ENCODE measurements at regions not wholly inside any gene's neighbourhood (a gene's known extent, or its start where the extent isn't known, plus 50 kb on each side); places are given as distances from the start of the nearest gene placed in this dataset.
A peak's percentile ranks its signal among the peaks of the same experiment; 100 is the strongest.
"Not testable (repeated sequence)": the region's sequence is repeated elsewhere in the genome, so short reads cannot be mapped to it uniquely, and the experiment has no call there.

DNA sequence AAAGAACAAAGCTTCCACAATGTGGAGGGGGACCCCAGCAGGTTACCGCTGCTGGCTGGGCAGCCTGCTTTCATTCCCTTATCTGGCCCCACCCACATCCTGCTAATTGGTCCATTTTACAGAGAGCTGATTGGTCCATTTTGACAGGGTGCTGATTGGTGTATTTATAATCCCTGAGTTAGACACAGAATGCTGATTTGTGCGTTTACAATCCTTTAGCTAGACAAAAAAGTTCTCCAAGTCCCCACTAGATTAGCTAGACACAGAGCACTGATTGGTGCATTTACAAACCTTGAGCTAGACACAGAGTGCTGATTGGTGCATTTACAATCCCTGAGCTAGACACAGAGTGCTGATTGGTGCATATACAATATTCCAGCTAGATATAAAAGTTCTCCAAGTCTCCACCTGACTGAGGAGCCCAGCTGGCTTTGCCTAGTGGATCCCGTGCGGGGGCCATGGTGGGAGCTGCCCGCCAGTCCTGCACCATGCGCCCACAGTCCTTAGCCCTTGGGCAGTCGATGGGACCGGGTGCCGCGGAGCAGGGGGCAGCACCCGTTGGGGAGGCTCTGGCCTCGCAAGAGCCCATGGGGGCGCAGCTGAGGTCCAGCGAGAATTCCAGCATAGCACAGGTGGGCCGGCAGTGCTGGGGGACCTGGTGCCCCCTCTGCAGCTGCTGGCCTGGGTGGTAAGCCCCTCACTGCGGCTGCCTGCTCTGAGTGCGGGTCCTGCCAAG is 88.8 kb upstream of the MYLIP start:
- not testable (repeated sequence) for DNase-seq

DNA sequence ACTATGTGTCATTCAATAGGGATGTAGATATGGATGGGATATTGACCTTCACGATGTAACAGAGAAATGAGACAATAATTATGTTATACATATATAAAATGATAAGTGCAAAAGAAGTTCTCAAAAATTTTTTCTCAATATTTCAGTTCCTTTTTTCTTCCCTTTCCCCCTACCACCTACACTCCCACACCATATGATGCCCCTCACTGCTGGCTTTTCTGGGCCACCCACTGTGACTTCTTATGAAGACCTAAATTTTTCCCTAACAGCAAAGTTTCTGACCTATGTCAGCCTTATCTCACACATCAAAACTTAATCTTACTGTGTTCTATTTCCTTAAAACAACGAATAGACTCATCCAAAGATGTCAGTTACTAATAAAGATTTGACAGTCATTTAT is 89.9 kb upstream of the MYLIP start:
- DNase-seq, result no peak

DNA sequence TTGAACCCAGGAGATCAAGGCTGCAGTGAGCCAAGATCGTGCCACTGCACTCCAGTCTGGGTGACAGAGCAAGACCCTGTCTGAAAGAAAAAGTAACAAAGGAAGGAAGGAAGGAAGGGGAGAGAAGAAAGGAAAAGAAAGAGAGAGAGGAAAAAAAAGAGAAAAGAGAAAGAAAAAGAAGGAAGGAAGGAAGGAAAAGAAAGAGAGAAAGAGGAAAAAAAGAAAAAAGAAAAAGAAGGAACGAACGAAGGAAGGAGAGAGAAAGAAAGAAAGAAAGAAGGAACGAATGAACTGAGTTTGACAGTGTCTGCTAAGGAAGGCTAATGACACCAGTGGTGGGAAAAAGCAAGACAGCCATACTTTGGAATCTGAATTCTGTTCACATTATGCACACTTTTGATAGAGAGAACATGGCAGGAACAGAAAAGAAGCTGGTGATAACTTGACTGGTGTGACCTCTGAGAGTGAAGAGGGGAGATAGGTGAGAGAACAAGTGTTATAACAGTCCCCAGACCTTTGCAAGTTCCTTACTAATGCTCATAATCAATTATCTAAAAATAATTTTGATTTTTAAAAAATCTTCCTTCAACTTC is 93.3 kb upstream of the MYLIP start:
- no peak for DNase-seq

DNA sequence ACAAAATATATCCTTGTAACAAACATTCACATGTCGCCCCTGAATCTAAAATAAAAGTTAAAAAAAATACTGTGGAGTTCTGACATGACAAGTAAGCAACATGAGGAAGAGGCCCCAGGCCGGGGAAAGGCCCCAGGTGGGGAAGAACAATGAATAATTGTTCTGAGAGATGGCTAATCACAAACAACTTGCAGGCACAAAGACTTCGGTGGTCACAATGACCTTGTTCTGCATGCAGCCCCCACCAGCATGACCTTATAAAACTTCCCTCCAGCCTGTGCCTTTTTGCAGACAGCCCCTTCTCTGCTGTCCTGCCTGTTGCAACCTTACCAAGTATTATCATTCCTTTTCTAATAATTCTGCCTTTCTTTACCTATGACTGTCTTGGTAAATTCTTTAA is 95.7 kb upstream of the MYLIP start:
- no peak for DNase-seq

DNA sequence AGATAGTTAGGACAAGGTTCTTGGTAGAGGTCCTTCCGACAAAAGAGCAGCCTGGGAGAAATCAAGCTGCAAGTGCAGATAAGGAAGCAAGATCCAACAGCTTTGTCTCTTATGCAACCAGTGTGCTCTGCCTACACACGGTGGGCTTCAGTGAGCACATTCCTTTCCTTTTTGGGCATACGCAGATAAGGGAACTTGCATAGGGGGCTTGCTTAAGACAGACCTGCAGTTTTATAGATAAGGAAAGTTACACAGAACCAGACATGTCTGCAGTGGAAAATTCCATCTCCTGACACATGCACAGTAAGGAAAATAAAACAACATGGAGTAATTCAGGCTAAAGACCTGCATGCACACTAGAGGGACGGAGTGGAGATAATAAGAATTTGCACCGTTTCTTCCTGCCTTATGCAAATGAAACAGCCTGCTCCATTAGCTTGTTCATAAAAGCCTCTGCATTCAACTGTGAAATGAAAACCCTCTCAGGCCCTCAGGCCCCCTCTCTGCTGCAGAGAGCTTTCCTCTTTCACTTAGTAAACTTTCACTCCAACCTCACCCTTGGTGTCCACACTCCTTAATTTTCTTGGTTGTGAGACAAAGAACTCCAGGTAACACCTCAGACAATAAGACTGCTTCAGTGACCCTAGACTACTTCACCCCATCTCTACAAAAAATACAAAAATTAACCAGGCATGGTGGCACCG is 97.5 kb upstream of the MYLIP start:
- no peak for DNase-seq

DNA sequence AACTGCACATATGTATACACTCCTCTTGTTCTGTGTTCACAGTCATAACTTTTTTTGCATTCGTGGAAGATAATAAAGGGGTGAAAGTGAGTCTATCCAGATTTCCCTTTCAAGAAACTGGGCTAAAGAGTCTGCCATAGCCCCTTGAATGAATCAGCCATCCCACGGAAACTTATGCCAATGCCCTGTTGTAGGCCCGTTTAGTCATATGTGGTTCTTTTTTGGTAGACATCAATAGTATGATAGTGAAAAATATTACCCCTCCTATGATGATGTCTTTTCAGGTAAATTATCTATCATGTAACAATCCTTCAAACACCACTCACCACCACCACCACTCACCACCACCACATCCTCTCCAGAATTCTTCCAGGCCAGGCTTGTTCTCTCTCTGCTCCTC is 99.9 kb upstream of the MYLIP start:
- no peak for DNase-seq

DNA sequence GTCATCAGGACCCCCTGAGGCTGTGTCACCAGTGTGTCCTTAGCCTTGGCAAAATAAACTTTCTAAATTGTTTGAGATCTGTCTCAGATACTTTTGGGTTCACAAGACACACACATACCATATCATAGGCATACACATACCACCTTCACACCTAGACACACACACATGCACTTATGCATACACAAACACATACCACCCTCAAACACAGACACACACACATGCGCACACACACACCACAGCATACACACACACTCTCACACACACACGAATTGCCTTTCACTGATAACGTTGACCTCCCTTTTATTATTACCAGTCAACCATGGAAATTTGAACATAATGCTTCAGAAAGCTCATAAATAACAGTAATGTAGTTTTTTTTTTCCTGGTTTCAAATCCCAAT is 108.6 kb upstream of the MYLIP start:
- DNase-seq, result no peak

DNA sequence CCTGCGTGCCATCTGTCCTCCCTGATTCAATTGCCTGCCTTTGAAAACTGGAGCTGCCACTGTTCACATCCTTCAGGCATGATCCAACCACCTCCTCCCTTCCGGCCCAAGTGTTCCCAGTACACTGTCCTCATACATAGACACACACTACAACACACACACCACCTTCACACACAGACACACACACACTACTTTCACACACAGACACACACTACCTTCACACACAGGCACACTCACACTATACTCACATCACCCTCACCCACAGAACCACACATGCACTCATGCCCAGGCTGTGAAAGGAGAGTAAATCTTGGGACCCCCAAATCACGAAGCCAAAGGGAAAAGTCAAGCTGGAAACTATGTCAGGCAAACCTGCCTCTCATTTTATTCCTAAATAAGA is 109.4 kb upstream of the MYLIP start:
- DNase-seq, result no peak

DNA sequence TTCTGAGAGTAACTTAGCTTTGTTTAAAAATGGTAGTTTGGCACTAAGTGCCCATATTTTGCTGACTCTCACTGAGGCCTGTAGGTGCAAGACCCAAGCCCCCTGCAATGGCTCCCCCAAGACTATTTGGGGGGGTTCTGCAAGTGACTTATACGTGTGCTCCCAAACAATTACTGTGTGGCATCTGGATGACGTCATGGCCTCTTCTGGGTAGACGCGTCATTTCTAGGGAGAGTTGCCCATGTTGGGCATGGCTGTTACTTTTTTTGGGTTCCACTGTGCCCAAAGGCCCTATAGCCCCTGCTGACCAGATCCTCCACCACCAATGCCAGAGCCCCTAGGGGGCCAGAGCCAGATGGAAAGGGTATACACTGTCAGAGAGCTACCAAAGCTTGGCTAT is 110.3 kb upstream of the MYLIP start:
- no peak for DNase-seq

GRCh38 chr6:16014325-16014724 is 114.6 kb upstream of the MYLIP start:
- DNase-seq, result not testable (repeated sequence)

GRCh38 chr6:16007146-16007545 is 121.7 kb upstream of the MYLIP start:
- DNase-seq, result peak; percentile 69

- no peak for DNase-seq
These were observed 122.2 kb upstream of the MYLIP start for GRCh38 chr6:16006681-16007080.

- DNase-seq, result peak; percentile 9
These were observed 123.8 kb upstream of the MYLIP start for GRCh38 chr6:16004934-16005679.

- no peak for DNase-seq
These were observed 125.7 kb upstream of the MYLIP start for GRCh38 chr6:16003197-16003491.

DNA sequence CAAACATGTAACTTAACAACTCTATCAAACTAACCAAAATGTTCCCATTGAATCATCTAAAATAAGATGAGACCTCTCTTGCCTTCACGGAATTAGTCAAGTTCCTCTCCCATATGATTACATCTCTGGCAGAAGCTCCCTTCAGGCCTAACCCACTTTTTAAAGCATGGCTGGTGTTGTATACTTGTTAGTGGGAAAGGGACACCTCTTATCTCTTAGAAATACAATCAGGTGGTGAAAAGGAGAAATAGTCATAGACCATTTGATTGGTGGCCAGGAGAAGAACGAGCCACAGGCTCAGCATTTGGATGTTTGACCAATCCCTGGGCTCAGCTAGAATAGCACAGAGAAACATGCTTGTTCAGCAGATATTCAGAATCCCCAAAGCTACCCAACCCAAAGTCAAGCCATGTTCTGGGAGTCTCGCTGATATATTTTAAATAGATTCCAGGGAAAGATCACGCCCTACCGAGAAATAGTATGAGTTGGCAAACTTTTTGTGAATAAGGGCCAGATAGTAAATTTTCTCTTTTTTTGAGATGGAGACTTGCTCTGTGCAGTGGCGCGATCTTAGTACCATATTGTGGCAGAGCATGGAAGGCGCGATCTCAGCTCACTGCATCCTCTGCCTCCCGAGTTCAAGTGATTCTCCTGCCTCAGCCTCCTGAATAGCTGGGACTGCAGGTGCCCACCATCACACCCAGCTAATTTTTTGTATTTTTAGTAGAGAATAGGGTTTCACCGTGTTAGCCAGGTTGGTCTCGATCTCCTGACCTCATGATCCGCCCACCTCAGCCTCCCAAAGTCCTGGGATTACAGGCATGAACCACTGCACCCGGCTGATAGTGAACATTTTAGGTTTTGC is 126.3 kb upstream of the MYLIP start:
- no peak for DNase-seq

- no peak for DNase-seq
These were observed 127.7 kb upstream of the MYLIP start for GRCh38 chr6:16001158-16001557.

- DNase-seq, result no peak
These were observed 129.7 kb upstream of the MYLIP start for GRCh38 chr6:15999201-15999600.

DNA sequence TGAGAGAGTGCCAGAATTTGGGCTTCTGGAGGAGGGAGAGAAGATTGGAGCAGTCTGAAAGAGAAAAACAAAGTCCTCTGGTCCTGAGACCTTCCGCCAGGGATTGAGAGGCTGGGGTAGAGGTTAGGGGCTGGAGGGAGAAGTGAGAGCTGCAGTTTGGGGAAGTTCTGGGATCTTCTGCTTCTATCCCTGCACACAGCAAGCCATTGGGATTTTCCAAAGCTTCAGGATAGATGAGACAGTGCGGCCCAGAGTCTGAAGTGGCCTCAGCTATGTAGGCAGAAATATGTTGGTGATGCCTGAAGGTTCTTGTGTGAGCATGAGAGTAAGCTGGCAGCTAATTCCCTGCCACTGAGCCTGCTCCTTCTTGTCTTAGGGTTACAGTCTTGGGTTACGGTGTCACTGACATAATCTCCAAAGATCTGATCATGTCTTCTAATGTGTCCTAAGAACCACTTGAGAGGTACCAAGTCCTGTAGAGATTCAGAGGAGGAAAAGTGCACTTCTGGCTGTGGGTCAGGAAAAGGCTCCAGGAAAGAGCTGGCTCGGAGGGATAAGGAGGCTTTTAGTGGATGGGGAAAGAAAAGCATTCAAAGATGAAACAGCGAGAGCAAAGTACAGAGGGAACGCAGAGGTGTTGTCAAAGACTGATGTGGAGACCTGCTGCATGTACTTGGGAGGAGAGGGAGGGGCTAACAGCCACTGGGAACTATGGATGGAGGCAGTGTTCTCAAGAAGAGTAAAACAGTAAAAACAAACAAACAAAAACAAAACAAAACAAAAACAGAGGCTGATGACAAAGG is 131.1 kb upstream of the MYLIP start:
- DNase-seq, result no peak

GRCh38 chr6:15996030-15996429 is 132.9 kb upstream of the MYLIP start:
- peak; percentile 35 for DNase-seq

DNA sequence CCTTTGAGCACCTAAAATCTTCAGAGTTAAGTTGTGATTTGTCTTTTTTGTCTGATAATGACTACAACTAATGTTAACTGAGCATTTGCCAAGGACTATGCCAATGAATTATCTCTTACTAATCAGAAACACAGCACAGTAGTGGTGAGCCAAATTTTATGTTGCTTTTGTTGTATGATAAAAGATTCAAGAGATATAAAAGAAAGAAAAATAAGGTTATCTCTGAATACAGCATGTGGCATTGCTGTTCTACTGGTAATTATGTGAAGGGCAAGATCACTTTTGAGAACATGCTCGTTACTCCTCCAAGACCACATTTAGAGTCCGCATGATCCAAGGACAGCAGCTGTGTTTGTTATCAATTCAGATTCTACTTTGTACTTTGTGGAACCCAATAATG is 133.4 kb upstream of the MYLIP start:
- no peak for DNase-seq

- no peak for DNase-seq
These were observed 133.9 kb upstream of the MYLIP start for GRCh38 chr6:15994814-15995459.

Data from MV-4-11 (cell line).